SH-SY5Y (cell line): ENCODE measurements at regions not wholly inside any gene's neighbourhood (a gene's known extent, or its start where the extent isn't known, plus 50 kb on each side); places are given as distances from the start of the nearest gene placed in this dataset.

Experiments used
- GATA2 ChIP-seq: IDR thresholded peaks from 2 replicates; pipeline ENCODE4 v1.6.1; 2011; ENCODE audit warnings: mild to moderate bottlenecking, low read depth, low read length
- GATA3 ChIP-seq: IDR thresholded peaks from 2 replicates; pipeline ENCODE4 v1.6.1; 2011; ENCODE audit warnings: low read depth, mild to moderate bottlenecking, low read length, moderate library complexity

- TF ChIP-seq GATA2: no peak
- TF ChIP-seq GATA3: no peak
These were observed 252.4 kb upstream of the AJAP1 start for GRCh38 chr1:4402032-4402431.
